A673 (cell line): ENCODE measurements at regions not wholly inside any gene's neighbourhood (a gene's known extent, or its start where the extent isn't known, plus 50 kb on each side); places are given as distances from the start of the nearest gene placed in this dataset.
"Not testable (repeated sequence)": the region's sequence is repeated elsewhere in the genome, so short reads cannot be mapped to it uniquely, and the experiment has no call there.

Experiments
- BruUV-seq: library from RNA; stranded (reverse); fragments of 400-500 nt; replicated peaks from 2 replicates; lab custom pipeline; 2021; lab: Mats Ljungman, UMichigan
- CTCF ChIA-PET: fragments of 300-600 bp; sonication (Branson Sonifier 250); formaldehyde crosslinking; loops from one replicate; lab custom pipeline; 2022; ENCODE audit warnings: antibody characterized with exemption; lab: Charles Lee
- POLR2A ChIA-PET: fragments of 300-600 bp; sonication (Branson Sonifier 250); formaldehyde crosslinking; loops from one replicate; lab custom pipeline; 2022; ENCODE audit warnings: antibody characterized with exemption; ENCODE audit not compliant: low non-redundant PET; lab: Charles Lee
- DNase-seq: peaks from one replicate; pipeline ENCODE4 v3.0.0-alpha.2; 2015; ENCODE audit warnings: low spot score
- H3K27ac ChIP-seq: fragments of 200-600 bp; sonication (generic); 2 replicates; pipeline ENCODE4 v1.5.1; 2016; ENCODE audit warnings: mixed run types, low read depth, mild to moderate bottlenecking, mixed read lengths, antibody characterized with exemption, low read length; ENCODE audit not compliant: poor library complexity, severe bottlenecking
- H3K27me3 ChIP-seq: fragments of 200-600 bp; sonication (generic); replicated peaks from 2 replicates; pipeline ENCODE4 v1.6.1; 2017; ENCODE audit warnings: mixed run types, low read depth, mild to moderate bottlenecking, mixed read lengths, antibody characterized with exemption, low read length; ENCODE audit not compliant: insufficient read depth, poor library complexity
- H3K36me3 ChIP-seq: fragments of 200-600 bp; sonication (generic); 2 replicates; pipeline ENCODE4 v1.6.1; 2016; ENCODE audit warnings: mixed run types, mild to moderate bottlenecking, mixed read lengths, antibody characterized with exemption, low read length; ENCODE audit not compliant: insufficient read depth, poor library complexity, severe bottlenecking
- H3K4me1 ChIP-seq: fragments of 200-600 bp; sonication (generic); 2 replicates; pipeline ENCODE4 v1.6.1; 2017; ENCODE audit warnings: mixed run types, mild to moderate bottlenecking, mixed read lengths, antibody characterized with exemption, low read length; ENCODE audit not compliant: insufficient read depth, poor library complexity, severe bottlenecking
- H3K4me3 ChIP-seq: fragments of 200-600 bp; sonication (generic); 2 replicates; pipeline ENCODE4 v1.5.1; 2016; ENCODE audit warnings: low read depth, mixed run types, mild to moderate bottlenecking, mixed read lengths, low read length; ENCODE audit not compliant: poor library complexity, severe bottlenecking
- H3K9me3 ChIP-seq: fragments of 200-600 bp; sonication (generic); 2 replicates; pipeline ENCODE4 v1.6.1; 2016; ENCODE audit warnings: mixed run types, low read depth, mild to moderate bottlenecking, mixed read lengths, antibody characterized with exemption, low read length; ENCODE audit not compliant: poor library complexity, severe bottlenecking
- CTCF ChIP-seq: fragments of 300-800, 200-600 bp; sonication (generic); conservative IDR thresholded peaks from 2 replicates; pipeline ENCODE4 v1.5.1; 2017; ENCODE audit warnings: low read depth, mild to moderate bottlenecking, antibody characterized with exemption, low read length, moderate library complexity, mixed read lengths
- EZH2 ChIP-seq: fragments of 200-600 bp; sonication (generic); IDR thresholded peaks from 2 replicates; pipeline ENCODE4 v1.6.1; 2017; ENCODE audit warnings: borderline replicate concordance, low read depth, mild to moderate bottlenecking, mixed read lengths, antibody characterized with exemption, low read length; ENCODE audit not compliant: poor library complexity, severe bottlenecking
- intact Hi-C: fragments of 100-400 bp; cut with micrococcal nuclease; formaldehyde crosslinking; loops from one replicate; pipeline ENCODE4 v1.10.0; 2022; ENCODE audit not compliant: unreplicated experiment

GRCh38 chr13:63279136-63279535 lies 1863.5 kb upstream of the PCDH20 start:
- Histone ChIP-seq H3K9me3 (no peaks in the 10 kb centered on the region), H3K27ac (no peak overlapping the region), H3K27me3 (no peaks in the 10 kb centered on the region), H3K4me3 (no peak overlapping the region), H3K4me1 (no peaks in the 10 kb centered on the region), H3K36me3 (no peaks in the 10 kb centered on the region)
- intact Hi-C loops: no loop called here
- TF ChIP-seq CTCF (no peak), EZH2 (no peak)
- no TSS peak for BruUV-seq
- DNase-seq: no peak
- ChIA-PET POLR2A (no interaction called here), CTCF (no interaction called here)

GRCh38 chr13:63274772-63275171 lies 1859.1 kb upstream of the PCDH20 start:
- no TSS peak for BruUV-seq
- no peaks in the 10 kb centered on the region for H3K4me1 ChIP-seq
- DNase-seq: no peak
- no peak overlapping the region for H3K4me3 ChIP-seq
- no peaks in the 10 kb centered on the region for H3K9me3 ChIP-seq
- ChIA-PET CTCF (no interaction called here), POLR2A (no interaction called here)
- H3K36me3 ChIP-seq: no peaks in the 10 kb centered on the region
- intact Hi-C loops: no loop called here
- no peaks in the 10 kb centered on the region for H3K27me3 ChIP-seq
- no peak for TF ChIP-seq CTCF
- TF ChIP-seq EZH2: no peak
- no peak overlapping the region for H3K27ac ChIP-seq

- no peak overlapping the region for H3K4me3 ChIP-seq
- DNase-seq: no peak
- ChIA-PET CTCF (no interaction called here), POLR2A (no interaction called here)
- H3K9me3 ChIP-seq: no peaks in the 10 kb centered on the region
- intact Hi-C loops: no loop called here
- TF ChIP-seq EZH2 (no peak), CTCF (no peak)
- H3K36me3 ChIP-seq: no peaks in the 10 kb centered on the region
- no TSS peak for BruUV-seq
- H3K27ac ChIP-seq: no peak overlapping the region
- no peaks in the 10 kb centered on the region for H3K4me1 ChIP-seq
- H3K27me3 ChIP-seq: no peaks in the 10 kb centered on the region
Observed at GRCh38 chr13:63249411-63250187, 1834.0 kb upstream of the PCDH20 start.

GRCh38 chr13:63236667-63237396 lies 1821.2 kb upstream of the PCDH20 start:
- CTCF ChIA-PET, H3K36me3 ChIP-seq, DNase-seq, H3K27me3 ChIP-seq, H3K9me3 ChIP-seq, H3K27ac ChIP-seq, H3K4me3 ChIP-seq, BruUV-seq, H3K4me1 ChIP-seq, POLR2A ChIA-PET, intact Hi-C loops: not testable (repeated sequence)

- DNase-seq, POLR2A ChIA-PET, BruUV-seq, H3K4me1 ChIP-seq, H3K4me3 ChIP-seq, CTCF ChIA-PET, H3K36me3 ChIP-seq, intact Hi-C loops, H3K27me3 ChIP-seq, H3K9me3 ChIP-seq, H3K27ac ChIP-seq: not testable (repeated sequence)
Observed at GRCh38 chr13:63218596-63218995, 1802.9 kb upstream of the PCDH20 start.
